ENCODE measurements at regions not wholly inside any gene's neighbourhood (a gene's known extent, or its start where the extent isn't known, plus 50 kb on each side); places are given as distances from the start of the nearest gene placed in this dataset.
"Not testable (repeated sequence)": the region's sequence is repeated elsewhere in the genome, so short reads cannot be mapped to it uniquely, and the experiment has no call there.

DNA sequence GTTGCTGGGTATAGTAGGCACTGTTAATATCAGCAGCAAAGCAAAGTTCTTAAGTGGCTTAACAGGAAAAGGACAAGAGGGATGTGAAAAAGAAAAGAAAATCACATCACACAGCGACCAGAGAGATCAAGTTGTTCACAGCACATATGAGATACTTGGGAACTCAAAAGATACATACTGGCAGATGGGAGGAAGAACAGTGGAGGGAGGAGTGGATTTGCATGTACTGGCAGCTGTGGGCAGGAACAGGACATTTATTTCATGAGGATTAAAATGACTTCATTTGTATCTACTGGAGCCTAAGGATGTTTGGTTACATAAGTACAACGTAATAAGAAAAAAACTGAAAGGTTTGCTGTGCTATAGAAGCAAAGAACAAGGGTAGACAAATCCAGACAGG lies 136.5 kb upstream of the IFNG-AS1 start:
- DNase-seq: no peak

DNA sequence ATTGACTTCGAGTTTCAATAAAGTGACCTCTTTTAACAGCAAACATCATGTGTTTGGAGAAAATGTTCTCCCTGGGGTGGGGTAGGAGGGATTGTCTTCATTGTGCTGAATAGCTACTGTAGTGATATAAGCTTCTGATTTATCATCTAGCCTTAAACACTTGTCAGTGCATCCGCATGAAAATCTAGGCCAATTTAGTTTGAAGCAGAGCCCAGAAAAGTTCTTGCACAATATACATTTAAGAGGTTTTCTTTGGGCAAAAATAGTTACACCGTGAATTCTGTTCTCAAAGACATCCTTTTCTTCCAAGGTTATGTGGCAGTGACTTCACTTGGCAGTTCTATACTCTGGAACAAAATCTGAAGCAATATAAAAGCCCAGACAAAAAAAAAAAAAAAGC lies 136.0 kb upstream of the IFNG-AS1 start:
- DNase-seq: no peak

GRCh38 chr12:67854351-67854750 lies 134.9 kb upstream of the IFNG-AS1 start:
- no peak for DNase-seq

DNA sequence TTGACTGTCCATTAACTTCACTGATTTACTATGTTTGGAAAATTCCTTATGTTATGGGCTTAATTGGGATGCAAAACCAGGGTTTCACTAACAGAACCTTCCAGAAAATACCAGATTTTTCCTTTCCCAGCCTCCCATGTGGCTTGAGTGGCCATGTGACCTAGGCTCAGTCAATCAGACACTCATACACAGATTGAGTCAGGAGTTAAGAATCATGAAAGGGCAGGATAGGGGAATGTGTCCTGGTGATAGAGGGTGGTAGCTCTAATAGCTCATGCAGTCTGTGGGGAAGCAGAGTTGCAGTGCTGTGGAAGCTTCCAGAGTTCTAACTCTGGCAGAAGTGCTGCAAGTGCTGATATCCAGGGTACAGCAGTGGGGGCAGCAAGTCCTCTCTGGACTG lies 134.1 kb upstream of the IFNG-AS1 start:
- DNase-seq: no peak

GRCh38 chr12:67871231-67871630 lies 118.0 kb upstream of the IFNG-AS1 start:
- DNase-seq: no peak

DNA sequence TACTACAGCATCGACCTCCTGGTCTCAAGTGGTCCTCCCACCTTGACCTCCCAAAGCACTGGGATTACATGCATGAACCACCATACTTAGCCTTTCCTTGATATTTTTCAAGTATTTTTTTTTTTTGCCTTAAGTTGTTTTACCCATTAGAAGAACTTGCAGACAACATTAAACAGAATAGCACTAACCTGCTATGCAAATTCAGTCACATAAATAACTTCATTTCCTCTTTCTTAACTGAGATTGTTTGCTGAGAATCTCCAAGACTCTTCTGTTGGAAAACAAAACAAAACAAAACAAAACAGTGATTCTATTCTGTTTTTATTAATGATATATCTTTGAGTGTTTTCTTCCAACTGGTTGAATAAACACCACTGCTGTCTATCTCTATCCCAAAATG lies 115.9 kb upstream of the IFNG-AS1 start:
- no peak for DNase-seq

DNA sequence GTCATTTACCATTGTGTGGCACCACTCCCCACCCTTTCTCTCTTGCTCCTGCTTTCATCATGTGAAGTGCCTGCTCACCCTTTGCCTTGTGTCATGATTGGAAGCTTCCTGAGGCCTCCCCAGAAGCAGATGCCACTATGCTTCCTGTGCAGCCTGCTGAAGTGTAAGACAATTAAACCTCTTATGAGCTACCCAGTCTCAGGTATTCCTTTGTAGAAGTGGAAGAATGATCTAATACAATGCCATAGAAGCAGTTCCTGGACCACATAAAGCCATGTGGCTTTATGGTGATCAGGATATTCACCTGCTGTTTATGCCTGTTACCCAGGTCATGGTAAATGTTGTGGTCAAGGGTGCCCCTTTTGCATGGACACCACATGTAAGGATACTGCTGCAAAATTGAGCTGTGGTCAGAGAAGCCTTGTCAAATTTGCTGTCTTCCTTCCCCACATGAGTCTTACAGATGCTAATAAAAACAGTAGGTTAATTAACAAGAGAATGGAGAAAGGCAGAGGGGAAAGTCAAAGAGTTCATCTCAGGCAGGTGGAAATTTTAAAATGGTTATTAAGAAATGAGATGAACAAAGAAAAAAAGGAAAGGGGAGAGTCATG lies 112.8 kb upstream of the IFNG-AS1 start:
- DNase-seq: no peak

- DNase-seq: no peak
Observed at GRCh38 chr12:67877727-67878126, 111.5 kb upstream of the IFNG-AS1 start.

DNA sequence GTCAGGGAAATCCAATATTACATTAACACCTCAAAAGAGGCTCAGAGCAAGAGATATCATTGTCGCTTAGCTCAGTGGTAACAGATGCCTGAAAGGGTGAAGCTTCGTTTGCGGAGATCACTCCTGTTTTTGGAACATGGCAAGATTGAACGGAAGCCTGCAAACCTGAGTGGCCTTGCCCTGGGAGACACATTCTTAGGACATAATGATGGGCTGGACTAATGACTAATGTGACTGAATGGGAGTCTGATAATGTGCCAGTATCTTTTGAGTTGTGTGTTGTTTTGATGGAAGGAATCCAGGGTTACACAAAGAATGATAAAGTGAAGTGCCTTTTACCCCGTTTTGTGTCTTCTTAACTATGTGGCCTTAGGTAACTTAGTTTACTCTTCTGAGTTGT lies 109.3 kb upstream of the IFNG-AS1 start:
- no peak for DNase-seq

- DNase-seq: no peak
Observed at GRCh38 chr12:67881565-67881964, 107.7 kb upstream of the IFNG-AS1 start.

DNA sequence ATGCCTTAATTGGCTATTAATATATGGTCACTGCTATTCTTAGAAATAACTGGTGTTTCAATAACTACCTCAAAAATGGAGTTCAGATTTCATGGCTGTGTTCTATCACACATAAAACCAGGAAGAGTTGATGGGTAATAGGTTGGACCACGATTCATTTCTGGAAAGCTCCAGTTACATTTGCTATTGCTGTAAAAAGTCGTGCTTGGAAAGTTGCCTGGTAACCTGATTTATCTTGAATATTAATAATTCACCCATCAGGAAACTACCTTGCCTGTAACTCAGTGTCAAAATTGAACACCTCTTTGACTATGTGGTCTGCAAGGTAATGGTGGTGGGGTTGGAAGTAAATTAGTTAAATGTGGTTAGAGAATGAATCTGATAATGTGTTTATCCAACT lies 104.7 kb upstream of the IFNG-AS1 start:
- DNase-seq: no peak

DNA sequence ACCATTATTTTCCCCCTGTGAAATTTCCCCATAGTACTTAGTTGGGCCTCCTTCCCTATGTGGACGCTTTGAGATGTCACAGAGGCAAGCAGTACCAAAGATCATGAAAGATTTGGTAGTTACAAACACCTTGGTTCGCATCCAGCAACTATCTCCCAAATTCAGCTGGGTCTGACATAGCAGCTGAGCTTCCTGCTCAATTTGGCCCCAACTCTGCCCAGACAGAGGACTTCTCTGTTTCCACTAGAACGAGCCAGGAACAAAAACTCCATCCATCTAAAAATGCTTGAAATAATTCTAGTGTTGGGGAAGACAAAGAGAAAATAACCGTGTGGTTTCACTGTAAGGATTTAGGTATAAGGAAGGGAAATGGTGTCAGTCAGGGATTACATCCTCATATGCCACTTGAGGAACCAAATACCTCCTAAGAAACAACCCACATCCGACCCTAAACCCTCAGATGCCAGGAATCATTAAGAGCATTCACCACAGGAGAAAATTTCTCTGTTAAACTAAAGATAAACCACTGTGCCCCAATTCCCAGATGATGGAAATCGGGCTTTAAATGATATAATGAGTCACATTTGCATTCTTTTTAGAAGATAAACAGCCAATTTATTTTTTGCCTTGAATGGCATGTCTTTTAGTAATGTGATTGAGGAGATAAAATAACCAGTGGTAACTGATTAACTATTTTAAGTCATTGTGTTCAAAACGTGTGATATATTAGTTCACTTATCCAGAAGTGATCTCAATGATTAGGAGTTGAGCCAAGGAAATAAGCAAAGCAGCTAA lies 103.7 kb upstream of the IFNG-AS1 start:
- no peak for DNase-seq

- DNase-seq: no peak
Observed at GRCh38 chr12:67887065-67887464, 102.2 kb upstream of the IFNG-AS1 start.

GRCh38 chr12:67889931-67890330 lies 99.3 kb upstream of the IFNG-AS1 start:
- no peak for DNase-seq

- no peak for DNase-seq
Observed at GRCh38 chr12:67890726-67891258, 98.5 kb upstream of the IFNG-AS1 start.

DNA sequence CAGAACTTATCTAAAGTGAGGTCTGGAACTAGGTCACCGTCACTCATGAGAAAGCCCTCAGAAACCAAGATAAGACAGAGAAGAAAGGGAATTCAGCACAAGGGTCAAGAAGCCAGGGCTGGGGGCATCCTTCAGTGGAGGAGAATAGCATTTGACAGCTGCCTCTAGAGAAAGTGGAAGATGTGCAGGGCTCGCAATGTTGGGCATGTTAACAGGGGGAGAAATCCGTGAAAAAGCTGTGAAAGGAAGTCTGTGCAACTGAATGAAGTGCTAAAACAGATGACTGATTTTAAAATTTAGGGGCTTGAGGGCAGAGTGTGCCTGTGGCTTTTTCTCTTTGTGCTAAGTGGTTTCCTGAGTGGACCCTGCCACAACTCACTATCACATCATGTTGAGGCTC lies 97.7 kb upstream of the IFNG-AS1 start:
- no peak for DNase-seq

- no peak for DNase-seq
Observed at GRCh38 chr12:67892259-67893021, 96.8 kb upstream of the IFNG-AS1 start.

- no peak for DNase-seq
Observed at GRCh38 chr12:67893022-67893580, 96.1 kb upstream of the IFNG-AS1 start.

- not testable (repeated sequence) for DNase-seq
Observed at GRCh38 chr12:67900418-67900817, 88.8 kb upstream of the IFNG-AS1 start.

DNA sequence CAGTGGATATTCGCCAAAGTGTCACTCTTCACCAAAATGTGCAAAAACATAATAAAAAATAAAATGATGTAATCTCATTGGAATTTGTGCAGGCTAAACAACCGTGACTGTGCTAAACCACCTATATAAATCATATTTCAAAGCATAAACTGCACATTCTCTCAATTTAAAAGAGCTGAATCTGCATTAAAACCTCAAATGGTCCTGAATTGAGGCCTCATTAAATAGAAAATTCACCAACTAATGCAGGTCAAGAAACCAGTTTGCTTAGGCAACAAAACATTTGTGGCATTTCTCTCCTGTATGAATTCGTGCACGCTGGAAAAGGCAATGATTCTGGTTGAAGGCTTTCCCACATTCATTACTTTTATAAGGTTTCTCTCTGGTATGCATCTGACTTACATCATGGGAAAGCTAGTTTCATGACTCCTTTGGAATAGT lies 80.1 kb upstream of the IFNG-AS1 start:
- DNase-seq: no peak

DNA sequence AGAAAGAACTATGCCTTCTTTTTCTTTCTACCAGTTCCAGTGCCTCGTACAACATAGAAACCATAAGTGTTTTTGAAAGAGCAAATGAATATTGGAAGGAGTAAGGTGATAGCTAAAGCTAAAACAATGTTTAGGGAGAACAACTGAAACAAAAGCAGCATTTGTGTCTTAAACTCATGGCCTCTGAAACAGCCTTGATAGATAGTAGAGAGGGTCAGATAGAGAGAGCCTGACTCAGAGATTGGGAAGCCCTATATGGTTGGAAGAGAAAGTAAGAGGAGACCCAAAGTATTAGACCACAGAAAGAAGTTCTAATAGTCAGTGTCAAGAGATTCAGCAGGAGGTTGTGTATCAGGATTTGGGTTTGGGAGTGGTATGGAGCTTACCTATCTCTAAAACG lies 79.6 kb upstream of the IFNG-AS1 start:
- DNase-seq: no peak

DNA sequence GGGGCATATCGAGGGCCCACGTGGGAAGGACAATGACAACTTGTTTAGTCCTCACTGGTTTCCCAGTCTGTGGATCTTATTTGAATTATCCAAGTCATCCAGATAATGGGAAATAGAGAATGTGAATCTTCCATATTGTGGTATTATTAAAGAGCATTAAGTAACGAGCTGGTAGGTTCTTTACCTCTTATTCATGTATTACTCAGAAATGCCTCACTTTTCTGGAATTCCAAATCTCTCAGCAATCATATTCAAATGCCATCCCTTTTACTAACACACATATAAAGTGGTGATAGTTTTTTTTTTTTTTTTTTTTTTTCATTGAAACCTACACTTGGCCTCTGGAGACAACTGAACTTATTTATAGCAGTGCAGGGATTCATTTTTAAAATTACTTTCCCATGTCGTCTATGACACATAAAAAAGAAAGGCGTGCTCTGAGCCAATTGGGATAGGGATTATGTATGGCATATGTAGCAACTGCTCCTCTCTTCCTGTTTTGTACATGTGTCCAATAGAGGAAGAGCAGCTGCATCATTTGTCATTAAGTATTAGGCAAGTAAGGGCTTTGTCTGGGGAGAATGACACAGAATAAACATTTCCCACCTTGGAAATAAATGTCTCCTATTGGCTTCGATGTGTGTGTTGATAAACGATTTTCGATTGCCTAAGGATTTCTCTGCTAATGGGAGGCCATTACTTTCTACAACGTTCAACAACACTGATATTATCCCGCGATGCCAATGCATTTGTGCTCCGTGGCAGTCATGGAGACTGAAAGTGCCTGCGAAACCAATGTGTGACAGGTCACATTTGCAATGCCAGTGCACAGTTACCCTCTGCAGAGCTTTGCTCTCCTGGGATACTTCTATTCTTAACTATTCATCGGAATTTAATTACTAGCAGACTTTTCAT lies 78.6 kb upstream of the IFNG-AS1 start:
- no peak for DNase-seq
